COLO668 (cell line): ENCODE measurements at regions not wholly inside any gene's neighbourhood (a gene's known extent, or its start where the extent isn't known, plus 50 kb on each side); places are given as distances from the start of the nearest gene placed in this dataset.
"Not testable (repeated sequence)": the region's sequence is repeated elsewhere in the genome, so short reads cannot be mapped to it uniquely, and the experiment has no call there.

Experiments used
- DNase-seq: peaks from one replicate; lab custom pipeline; 2025; ENCODE audit not compliant: unreplicated experiment; lab: John Stamatoyannopoulos, UW

GRCh38 chr16:87206646-87207451 is 110.3 kb downstream of the C16orf95 start:
- no peak for DNase-seq

GRCh38 chr16:87207509-87207908 is 109.7 kb downstream of the C16orf95 start:
- no peak for DNase-seq

DNA sequence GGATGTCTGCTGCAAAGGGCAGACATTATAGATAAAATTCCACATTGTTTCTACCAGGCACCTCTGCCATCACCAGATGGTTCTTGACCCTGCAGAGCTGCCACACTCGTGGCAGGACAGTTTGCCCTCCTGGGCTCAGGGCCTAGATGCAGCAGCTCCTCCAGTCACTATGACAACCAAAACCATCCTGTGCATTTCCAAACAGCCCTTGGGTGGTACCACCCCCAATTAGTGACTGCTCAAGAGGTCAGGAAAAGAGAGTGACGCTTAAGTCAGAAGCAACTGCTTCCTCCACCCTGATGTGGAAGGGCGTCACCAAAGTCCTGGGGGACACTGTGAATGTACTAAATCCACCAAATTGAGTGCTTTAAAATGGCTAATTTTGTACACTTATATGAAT is 109.2 kb downstream of the C16orf95 start:
- DNase-seq: no peak

DNA sequence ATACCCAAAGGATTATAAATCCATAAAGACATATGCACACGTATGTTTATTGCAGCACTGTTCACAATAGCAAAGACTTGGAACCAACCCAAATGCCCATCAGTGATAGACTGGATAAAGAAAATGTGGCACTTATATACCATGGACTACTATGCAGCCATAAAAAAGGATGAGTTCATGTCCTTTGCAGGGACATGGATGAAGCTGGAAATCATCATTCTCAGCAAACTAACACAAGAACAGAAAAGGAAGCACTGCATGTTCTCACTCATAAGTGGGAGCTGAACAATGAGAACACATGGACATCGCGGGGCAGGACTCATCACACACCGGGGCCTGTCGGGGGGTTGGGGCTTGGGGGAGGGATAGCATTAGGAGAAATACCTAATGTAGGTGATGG is 108.2 kb downstream of the C16orf95 start:
- not testable (repeated sequence) for DNase-seq

DNA sequence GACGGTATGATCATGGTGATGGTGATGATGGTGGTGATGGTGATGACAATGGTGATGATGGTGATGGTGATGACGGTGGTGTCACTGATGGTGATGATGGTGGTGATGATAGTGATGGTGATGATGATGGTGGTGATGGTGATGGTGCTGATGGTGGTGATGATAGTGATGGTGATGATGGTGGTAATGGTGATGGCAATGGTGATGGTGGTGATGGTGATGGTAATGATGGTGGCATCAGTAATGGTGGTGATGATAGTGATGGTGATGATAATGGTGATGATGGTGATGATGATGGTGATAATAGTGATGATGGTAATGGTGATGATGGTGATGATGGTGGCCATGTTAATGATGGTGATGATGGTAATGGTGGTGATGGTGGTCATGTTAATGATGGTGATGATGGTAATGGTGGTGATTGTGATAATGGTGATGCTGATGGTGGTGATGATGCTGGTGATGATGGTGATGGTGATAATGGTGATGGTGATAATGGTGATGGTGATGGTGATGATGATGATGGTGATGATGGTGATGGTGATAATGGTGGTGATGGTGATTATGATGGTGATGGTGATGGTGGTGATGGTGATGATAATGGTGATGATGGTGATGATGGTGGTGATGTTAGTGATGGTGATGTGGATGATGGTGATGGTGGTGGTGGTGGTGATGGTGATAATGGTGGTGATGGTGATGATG is 107.2 kb downstream of the C16orf95 start:
- no peak for DNase-seq

DNA sequence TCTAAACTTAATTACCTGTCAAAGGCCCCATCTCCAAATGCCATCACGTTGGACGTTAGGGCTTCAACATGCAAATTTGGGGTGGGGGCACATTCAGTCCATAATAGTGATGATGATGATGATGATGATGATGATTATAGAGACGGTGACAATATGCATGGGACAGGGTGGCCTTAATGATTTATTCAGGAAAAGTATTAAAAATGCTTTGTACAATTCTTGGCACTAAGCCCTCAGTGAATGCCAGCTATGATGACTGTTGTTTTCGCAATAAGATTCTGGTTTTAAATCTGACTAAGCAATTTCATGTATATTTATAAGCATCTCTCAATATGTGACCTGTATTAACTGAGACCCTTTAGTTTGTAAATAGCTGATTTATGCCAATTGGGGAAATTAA is 106.3 kb downstream of the C16orf95 start:
- DNase-seq: no peak

DNA sequence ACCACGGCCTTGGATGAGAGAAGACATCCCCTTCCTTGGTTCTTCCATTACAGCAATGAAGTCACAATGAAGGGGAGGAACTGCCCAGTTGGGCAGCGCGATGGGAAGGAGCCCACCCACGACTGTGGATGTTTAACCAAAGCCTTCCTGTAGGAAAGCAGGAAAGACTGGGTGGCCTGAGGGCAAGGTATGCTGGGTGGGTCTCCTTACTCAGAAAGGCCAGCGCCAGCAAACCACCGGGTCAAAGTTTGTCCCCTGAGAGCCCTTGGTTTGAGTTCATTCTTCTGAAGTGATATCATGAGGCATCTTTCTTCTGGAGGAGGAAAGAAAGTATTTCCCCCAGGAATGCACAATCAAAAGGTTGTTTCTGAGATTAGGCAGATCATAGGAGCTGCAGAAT is 105.2 kb downstream of the C16orf95 start:
- no peak for DNase-seq

GRCh38 chr16:87213536-87213935 is 103.7 kb downstream of the C16orf95 start:
- no peak for DNase-seq

DNA sequence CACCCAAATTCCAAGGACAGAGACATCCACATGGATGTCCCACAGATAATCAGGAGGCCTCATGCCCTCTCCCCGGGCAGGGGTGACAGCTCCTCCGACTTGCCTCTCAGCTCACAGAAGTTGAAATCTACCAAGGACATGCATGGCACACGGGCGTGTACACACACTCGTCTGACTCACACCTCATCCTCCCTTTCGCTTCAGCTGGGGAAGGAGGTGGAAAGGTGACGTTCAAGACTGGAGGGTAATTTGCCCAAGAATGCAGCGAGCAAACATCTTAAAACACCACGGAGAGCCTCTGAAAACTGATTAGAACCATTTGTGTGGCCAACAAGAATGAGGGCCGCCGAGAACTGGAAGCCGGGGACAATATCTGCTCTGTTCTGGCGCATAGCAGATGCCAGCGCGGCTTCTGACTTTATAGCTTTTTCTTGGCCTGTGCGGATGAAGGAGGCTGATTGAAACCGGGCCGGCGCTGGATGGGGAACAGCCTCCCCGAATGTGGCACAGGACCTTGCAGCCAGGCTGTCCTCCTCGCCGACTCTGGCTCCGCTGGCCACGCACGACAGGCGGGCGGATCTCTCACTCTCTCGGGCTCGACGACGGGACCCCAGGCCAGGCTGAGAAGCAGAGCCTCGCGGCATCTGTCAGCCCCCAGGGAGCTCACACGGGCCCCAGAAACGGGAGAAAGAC is 100.9 kb downstream of the C16orf95 start:
- DNase-seq: no peak

DNA sequence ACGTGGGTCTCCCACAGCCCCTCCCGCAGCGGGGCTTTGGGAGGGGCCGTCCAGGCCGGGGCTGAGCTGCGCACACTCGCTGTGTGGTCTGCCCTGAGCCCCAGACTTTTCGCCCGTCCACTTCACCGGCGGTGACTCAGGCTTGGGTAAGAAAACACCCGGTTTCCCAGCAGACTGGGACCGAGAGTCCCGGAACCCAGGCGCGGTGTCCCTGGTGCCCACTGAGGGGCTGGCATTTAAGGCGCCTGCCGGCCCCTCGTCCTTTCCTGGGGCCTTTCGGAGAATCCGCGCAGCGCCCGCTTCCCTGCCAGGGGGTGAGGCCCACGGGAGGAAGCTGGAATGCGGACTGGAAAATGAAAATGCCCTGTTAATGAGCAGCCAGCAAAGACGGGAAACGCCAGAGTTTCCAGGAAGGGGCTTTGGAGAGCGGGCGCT is 100.3 kb downstream of the C16orf95 start:
- DNase-seq: no peak

DNA sequence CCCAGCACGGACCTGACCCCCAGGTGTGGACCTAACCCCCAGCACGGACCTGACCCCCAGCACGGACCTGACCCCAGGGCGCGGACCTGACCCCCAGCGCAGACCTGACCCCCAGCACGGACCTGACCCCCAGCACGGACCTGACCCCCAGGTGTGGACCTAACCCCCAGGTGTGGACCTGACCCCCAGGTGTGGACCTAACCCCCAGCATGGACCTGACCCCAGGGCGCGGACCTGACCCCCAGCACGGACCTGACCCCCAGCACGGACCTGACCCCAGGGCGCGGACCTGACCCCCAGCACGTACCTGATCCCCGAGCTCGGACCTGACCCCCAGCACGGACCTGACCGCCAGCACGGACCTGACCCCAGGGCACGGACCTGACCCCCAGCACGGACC is 99.4 kb downstream of the C16orf95 start:
- DNase-seq: not testable (repeated sequence)

DNA sequence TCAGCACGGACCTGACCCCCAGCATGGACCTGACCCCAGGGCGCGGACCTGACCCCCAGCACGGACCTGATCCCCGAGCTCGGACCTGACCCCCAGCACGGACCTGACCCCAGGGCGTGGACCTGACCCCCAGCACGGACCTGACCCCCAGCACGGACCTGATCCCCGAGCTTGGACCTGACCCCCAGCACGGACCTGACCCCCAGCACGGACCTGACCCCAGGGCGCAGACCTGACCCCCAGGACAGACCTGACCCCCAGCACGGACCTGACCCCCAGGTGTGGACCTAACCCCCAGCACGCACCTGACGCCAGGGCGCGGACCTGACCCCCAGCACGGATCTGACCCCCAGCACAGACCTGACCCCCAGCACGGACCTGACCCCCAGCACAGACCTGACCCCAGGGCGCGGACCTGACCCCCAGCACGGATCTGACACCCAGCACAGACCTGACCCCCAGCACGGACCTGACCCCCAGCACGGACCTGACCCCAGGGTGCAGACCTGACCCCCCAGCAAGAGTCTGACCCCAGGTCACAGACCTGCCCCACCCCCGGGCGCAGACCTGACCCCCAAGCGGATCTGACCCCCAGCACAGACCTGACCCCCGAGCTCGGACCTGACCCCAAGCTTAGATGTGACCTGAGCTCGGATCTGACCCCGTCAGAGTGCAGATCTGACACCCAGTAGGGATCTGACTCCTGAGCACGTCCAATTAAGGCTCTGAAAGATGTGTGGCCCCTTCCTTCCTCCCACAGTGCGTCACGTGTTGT is 98.7 kb downstream of the C16orf95 start:
- no peak for DNase-seq

GRCh38 chr16:87219287-87219909 is 97.8 kb downstream of the C16orf95 start:
- DNase-seq: no peak

- no peak for DNase-seq
Observed at GRCh38 chr16:87221633-87222032, 95.6 kb downstream of the C16orf95 start.

GRCh38 chr16:87222335-87222734 is 94.9 kb downstream of the C16orf95 start:
- no peak for DNase-seq

- DNase-seq: no peak
Observed at GRCh38 chr16:87223656-87224248, 93.4 kb downstream of the C16orf95 start.

- no peak for DNase-seq
Observed at GRCh38 chr16:87226926-87227295, 90.3 kb downstream of the C16orf95 start.

- no peak for DNase-seq
Observed at GRCh38 chr16:87227296-87227951, 89.8 kb downstream of the C16orf95 start.

DNA sequence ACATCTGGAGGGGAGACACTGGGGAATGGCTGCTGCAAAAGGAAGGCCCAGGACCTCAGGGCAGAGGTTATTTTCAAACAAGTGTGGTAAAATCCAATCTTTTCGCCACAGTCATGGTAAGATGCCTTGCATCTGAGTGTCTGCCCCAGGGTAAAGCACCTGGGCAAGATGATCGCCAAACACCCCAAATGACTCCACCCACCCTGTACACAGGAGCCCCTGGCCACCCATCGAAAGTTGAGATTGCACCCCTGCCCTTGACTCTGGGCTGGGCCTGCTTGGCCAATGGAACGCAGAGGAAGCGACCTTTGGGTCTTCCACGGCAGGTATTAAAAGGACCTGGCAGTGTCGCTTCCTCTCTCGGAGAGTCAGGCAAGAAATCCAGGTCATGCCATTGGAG is 88.8 kb downstream of the C16orf95 start:
- DNase-seq: no peak
